NT2/D1 (cell line): ENCODE measurements at regions not wholly inside any gene's neighbourhood (a gene's known extent, or its start where the extent isn't known, plus 50 kb on each side); places are given as distances from the start of the nearest gene placed in this dataset.

Experiments used
- DNase-seq: peaks from one replicate; pipeline ENCODE4 v3.0.0-alpha.2; 2011; ENCODE audit warnings: low read depth, low spot score
- H3K27me3 ChIP-seq: 2 replicates; pipeline ENCODE4 v1.6.0; 2011; ENCODE audit warnings: mild to moderate bottlenecking; ENCODE audit not compliant: insufficient read length, insufficient read depth
- H3K36me3 ChIP-seq: 2 replicates; pipeline ENCODE4 v1.6.1; 2011; ENCODE audit warnings: mild to moderate bottlenecking, low read length, mixed read lengths; ENCODE audit not compliant: insufficient read depth, insufficient read length
- H3K4me1 ChIP-seq: 2 replicates; pipeline ENCODE4 v1.5.1; 2011; ENCODE audit not compliant: insufficient read depth, insufficient read length
- H3K4me3 ChIP-seq: 2 replicates; pipeline ENCODE4 v1.5.1; 2011; ENCODE audit warnings: low read depth; ENCODE audit not compliant: insufficient read length
- H3K9ac ChIP-seq: 2 replicates; pipeline ENCODE4 v1.6.0; 2011; ENCODE audit warnings: low read depth; ENCODE audit not compliant: insufficient read length
- H3K9me3 ChIP-seq: 2 replicates; pipeline ENCODE4 v1.5.1; 2011; ENCODE audit warnings: mild to moderate bottlenecking, low read length; ENCODE audit not compliant: insufficient read depth
- SUZ12 ChIP-seq: IDR thresholded peaks from 2 replicates; pipeline ENCODE4 v1.6.1; 2011; ENCODE audit not compliant: insufficient read length, insufficient read depth; ENCODE audit errors: extremely low read depth
- YY1 ChIP-seq: IDR thresholded peaks from 2 replicates; pipeline ENCODE4 v1.6.1; 2011; ENCODE audit not compliant: insufficient read length, insufficient read depth
- ZNF274 ChIP-seq: IDR thresholded peaks from 2 replicates; pipeline ENCODE4 v1.6.1; 2011; ENCODE audit warnings: mild to moderate bottlenecking, low read depth, low read length

- Histone ChIP-seq H3K27me3 (no peaks in the 10 kb centered on the region), H3K9me3 (no peaks in the 10 kb centered on the region)
Measured at GRCh38 chr22:48135592-48135991, 1373.1 kb downstream of the TBC1D22A start.

GRCh38 chr22:48125416-48125815 lies 1363.0 kb downstream of the TBC1D22A start:
- Histone ChIP-seq H3K4me1 (no peaks in the 10 kb centered on the region), H3K9me3 (no peaks in the 10 kb centered on the region), H3K4me3 (no peak overlapping the region), H3K27me3 (no peaks in the 10 kb centered on the region), H3K9ac (no peak overlapping the region), H3K36me3 (no peaks in the 10 kb centered on the region)
- no peak for DNase-seq
- TF ChIP-seq SUZ12 (no peak), ZNF274 (no peak), YY1 (no peak)

More at GRCh38 chr22:48135592-48135991, 1373.1 kb downstream of the TBC1D22A start:
- TF ChIP-seq YY1 (no peak), ZNF274 (no peak), SUZ12 (no peak)
- H3K36me3 ChIP-seq, result no peaks in the 10 kb centered on the region
- no peaks in the 10 kb centered on the region for H3K4me1 ChIP-seq
- H3K9ac ChIP-seq, result no peak overlapping the region
- DNase-seq, result no peak
- H3K4me3 ChIP-seq, result no peak overlapping the region

GRCh38 chr22:48121984-48122383 lies 1359.5 kb downstream of the TBC1D22A start:
- H3K36me3 ChIP-seq, result no peaks in the 10 kb centered on the region
- DNase-seq, result no peak
- H3K27me3 ChIP-seq, result no peaks in the 10 kb centered on the region
- H3K4me1 ChIP-seq, result no peaks in the 10 kb centered on the region
- H3K9ac ChIP-seq, result no peak overlapping the region
- no peak overlapping the region for H3K4me3 ChIP-seq
- no peak for TF ChIP-seq ZNF274
- no peak for TF ChIP-seq SUZ12
- TF ChIP-seq YY1, result no peak
- H3K9me3 ChIP-seq, result no peaks in the 10 kb centered on the region

GRCh38 chr22:48118654-48119053 lies 1356.2 kb downstream of the TBC1D22A start:
- no peaks in the 10 kb centered on the region for H3K4me1 ChIP-seq
- H3K27me3 ChIP-seq, result no peaks in the 10 kb centered on the region
- H3K36me3 ChIP-seq, result no peaks in the 10 kb centered on the region
- H3K4me3 ChIP-seq, result no peak overlapping the region
- no peak overlapping the region for H3K9ac ChIP-seq
- no peaks in the 10 kb centered on the region for H3K9me3 ChIP-seq
- TF ChIP-seq SUZ12 (no peak), YY1 (no peak), ZNF274 (no peak)
- no peak for DNase-seq

GRCh38 chr22:48116871-48117270 lies 1354.4 kb downstream of the TBC1D22A start:
- H3K9ac ChIP-seq, result no peak overlapping the region
- H3K4me3 ChIP-seq, result no peak overlapping the region
- DNase-seq, result no peak
- H3K4me1 ChIP-seq, result no peaks in the 10 kb centered on the region
- no peaks in the 10 kb centered on the region for H3K36me3 ChIP-seq
- H3K9me3 ChIP-seq, result peaks cover 7% of the 10 kb centered on the region; the same call in 1 of the 2 replicates
- H3K27me3 ChIP-seq, result no peaks in the 10 kb centered on the region
- TF ChIP-seq SUZ12 (no peak), YY1 (no peak), ZNF274 (no peak)

GRCh38 chr22:48112687-48113521 lies 1350.5 kb downstream of the TBC1D22A start:
- Histone ChIP-seq H3K4me1 (no peaks in the 10 kb centered on the region), H3K36me3 (no peaks in the 10 kb centered on the region), H3K9me3 (peaks cover 14% of the 10 kb centered on the region), H3K27me3 (no peaks in the 10 kb centered on the region), H3K4me3 (no peak overlapping the region), H3K9ac (no peak overlapping the region)
- no peak for DNase-seq
- TF ChIP-seq YY1, result no peak
- no peak for TF ChIP-seq ZNF274
- no peak for TF ChIP-seq SUZ12

- no peaks in the 10 kb centered on the region for H3K4me1 ChIP-seq
- TF ChIP-seq SUZ12, result no peak
- no peak for TF ChIP-seq YY1
- TF ChIP-seq ZNF274, result no peak
Measured at GRCh38 chr22:48106715-48107259, 1344.3 kb downstream of the TBC1D22A start.

More at GRCh38 chr22:48106715-48107259, 1344.3 kb downstream of the TBC1D22A start:
- Histone ChIP-seq H3K9me3 (peaks cover 16% of the 10 kb centered on the region), H3K4me3 (no peak overlapping the region), H3K9ac (no peak overlapping the region), H3K36me3 (no peaks in the 10 kb centered on the region), H3K27me3 (no peaks in the 10 kb centered on the region)
- DNase-seq, result no peak
